ENCODE measurements at regions not wholly inside any gene's neighbourhood (a gene's known extent, or its start where the extent isn't known, plus 50 kb on each side); places are given as distances from the start of the nearest gene placed in this dataset.

DNA sequence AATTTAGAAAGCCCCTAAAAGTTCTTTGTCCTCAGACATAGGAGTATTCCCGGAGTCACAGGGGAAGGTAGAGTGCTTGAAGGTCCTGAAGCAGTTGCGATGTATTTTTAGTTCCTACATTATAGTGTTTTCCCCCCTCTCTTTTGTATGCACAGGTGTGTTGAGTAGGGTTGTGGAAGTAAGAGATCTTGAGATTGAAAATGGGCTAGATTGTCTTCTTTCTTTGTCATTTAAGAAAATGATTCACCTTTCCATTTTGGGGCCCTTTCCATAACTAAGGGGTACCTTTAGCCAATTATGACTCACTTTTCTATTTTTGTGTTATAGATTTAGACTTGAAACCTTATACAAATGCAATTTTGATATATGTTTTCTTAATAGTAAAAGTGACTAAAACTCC lies 75.8 kb upstream of the AFF2 start:
- DNase-seq (ENCODE audit: extremely low read depth in 1 of 11, low read depth in 9 of 11, low spot score in 4 of 11), result no peak

DNA sequence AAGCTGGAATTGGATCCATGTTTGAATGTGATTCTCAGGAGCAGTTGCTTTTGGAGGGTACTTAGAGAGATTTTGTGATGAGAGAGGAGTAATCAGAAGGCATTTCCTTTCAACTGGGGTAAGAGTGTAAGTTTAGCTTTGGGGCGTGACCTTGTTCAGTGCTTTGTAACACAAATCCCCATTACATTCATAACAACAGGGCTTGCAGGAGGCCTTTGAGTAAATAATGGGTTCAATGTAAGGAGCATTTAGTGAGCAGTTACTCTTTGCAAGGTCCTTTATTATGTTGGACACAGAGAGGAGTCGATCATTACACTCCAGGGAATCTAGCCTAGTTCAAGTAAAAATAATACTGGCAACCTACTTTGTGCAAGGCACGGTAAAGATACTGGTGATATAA lies 74.0 kb upstream of the AFF2 start:
- DNase-seq (ENCODE audit: extremely low read depth in 1 of 11, low read depth in 9 of 11, low spot score in 4 of 11), result no peak

DNA sequence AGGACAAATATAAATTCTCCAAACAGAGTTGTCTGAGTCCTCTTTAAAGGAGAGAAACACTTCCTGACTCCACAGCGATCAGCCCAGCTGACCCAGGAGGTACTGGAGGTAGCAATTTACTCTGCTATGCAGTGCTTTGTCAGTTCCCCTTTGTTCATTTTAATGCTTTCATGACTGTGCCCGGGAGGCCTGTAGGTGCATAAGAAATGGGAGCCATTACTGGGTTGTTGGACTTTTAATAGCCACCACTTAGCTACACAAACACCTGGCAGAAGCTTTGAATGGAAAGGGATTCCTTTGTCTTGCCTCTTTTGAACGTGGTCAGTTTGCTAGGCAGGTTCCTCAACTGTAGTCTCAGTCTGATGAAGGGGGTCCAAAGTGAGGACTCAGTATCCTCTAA lies 59.0 kb upstream of the AFF2 start:
- no peak for DNase-seq (ENCODE audit: extremely low read depth in 1 of 11, low read depth in 9 of 11, low spot score in 4 of 11)

GRCh38 chrX:148443216-148443615 lies 57.2 kb upstream of the AFF2 start:
- DNase-seq (ENCODE audit: extremely low read depth in 1 of 11, low read depth in 9 of 11, low spot score in 4 of 11), result no peak

GRCh38 chrX:148448686-148449085 lies 51.7 kb upstream of the AFF2 start:
- no peak for DNase-seq (ENCODE audit: extremely low read depth in 1 of 11, low read depth in 9 of 11, low spot score in 4 of 11)

Data from renal cortex interstitium (tissue), 11 donors.